Activated CD4-positive, alpha-beta memory T cell treated with anti-CD3 and anti-CD28 coated beads for 36 hours (primary cell): ENCODE measurements at regions not wholly inside any gene's neighbourhood (a gene's known extent, or its start where the extent isn't known, plus 50 kb on each side); places are given as distances from the start of the nearest gene placed in this dataset.

ENCODE experiments used
- CTCF ChIA-PET: fragments of 350-600 bp; sonication (Branson Sonifier 250); formaldehyde crosslinking; loops from one replicate; lab custom pipeline; 2021; ENCODE audit warnings: antibody characterized with exemption, inconsistent platforms; lab: Charles Lee
- POLR2A ChIA-PET: fragments of 350-600 bp; sonication (Branson Sonifier 250); formaldehyde crosslinking; loops from one replicate; lab custom pipeline; 2021; ENCODE audit warnings: antibody characterized with exemption; lab: Charles Lee
- DNase-seq: peaks from one replicate; pipeline ENCODE4 v3.0.0-alpha.2; 2020
- H3K27ac Mint-ChIP-seq: one replicate; pipeline ENCODE4 v1.8.0; 2021; ENCODE audit warnings: mixed read lengths
- H3K27me3 Mint-ChIP-seq: one replicate; pipeline ENCODE4 v1.8.0; 2021; ENCODE audit warnings: mixed read lengths
- H3K36me3 Mint-ChIP-seq: one replicate; pipeline ENCODE4 v1.8.0; 2021; ENCODE audit warnings: mixed read lengths
- H3K4me1 Mint-ChIP-seq: one replicate; pipeline ENCODE4 v1.8.0; 2021; ENCODE audit warnings: low read depth, mixed read lengths
- H3K4me3 Mint-ChIP-seq: one replicate; pipeline ENCODE4 v1.8.0; 2021; ENCODE audit warnings: mild to moderate bottlenecking, mixed read lengths
- H3K9me3 Mint-ChIP-seq: one replicate; pipeline ENCODE4 v1.8.0; 2021; ENCODE audit warnings: mixed read lengths
- intact Hi-C: fragments of 100-400 bp; cut with micrococcal nuclease; formaldehyde crosslinking; loops from one replicate; pipeline ENCODE4 v1.15.1; 2023

GRCh38 chr11:110818032-110818687 is 105.9 kb upstream of the ARHGAP20 start:
- peaks cover 5% of the 10 kb centered on the region for H3K27me3 Mint-ChIP-seq
- intact Hi-C loops: loop anchor here (1.0 kb wide), 1 partner anchor 15 kb away; no protein-coding TSS in a partner anchor
- H3K4me3 Mint-ChIP-seq: no peak overlapping the region
- no peak overlapping the region for H3K27ac Mint-ChIP-seq
- POLR2A ChIA-PET: no interaction called here
- CTCF ChIA-PET: no interaction called here
- peak; percentile 31 for DNase-seq
- H3K9me3 Mint-ChIP-seq: peaks cover 10% of the 10 kb centered on the region
- no peaks in the 10 kb centered on the region for H3K36me3 Mint-ChIP-seq
- peaks cover 7% of the 10 kb centered on the region for H3K4me1 Mint-ChIP-seq

- CTCF ChIA-PET: no interaction called here
These were observed 100.0 kb upstream of the ARHGAP20 start for GRCh38 chr11:110812086-110812733.

GRCh38 chr11:110809417-110810199 is 97.4 kb upstream of the ARHGAP20 start:
- Mint-ChIP-seq H3K36me3 (no peaks in the 10 kb centered on the region), H3K27me3 (no peaks in the 10 kb centered on the region), H3K4me1 (no peaks in the 10 kb centered on the region), H3K9me3 (no peaks in the 10 kb centered on the region), H3K27ac (no peak overlapping the region), H3K4me3 (no peak overlapping the region)
- DNase-seq: no peak
- intact Hi-C loops: no loop called here
- CTCF ChIA-PET: no interaction called here
- POLR2A ChIA-PET: no interaction called here

More at GRCh38 chr11:110812086-110812733, 100.0 kb upstream of the ARHGAP20 start:
- no peak for DNase-seq
- Mint-ChIP-seq H3K27me3 (peaks cover 2% of the 10 kb centered on the region), H3K27ac (no peak overlapping the region), H3K9me3 (peaks cover 10% of the 10 kb centered on the region), H3K4me1 (no peaks in the 10 kb centered on the region), H3K36me3 (no peaks in the 10 kb centered on the region), H3K4me3 (no peak overlapping the region)
- POLR2A ChIA-PET: no interaction called here
- intact Hi-C loops: no loop called here

- intact Hi-C loops: no loop called here
- DNase-seq: no peak
- Mint-ChIP-seq H3K4me3 (no peak overlapping the region), H3K27ac (no peak overlapping the region), H3K9me3 (no peaks in the 10 kb centered on the region), H3K27me3 (no peaks in the 10 kb centered on the region), H3K36me3 (no peaks in the 10 kb centered on the region), H3K4me1 (no peaks in the 10 kb centered on the region)
- CTCF ChIA-PET: no interaction called here
- POLR2A ChIA-PET: no interaction called here
These were observed 96.0 kb upstream of the ARHGAP20 start for GRCh38 chr11:110808248-110808647.

- H3K4me3 Mint-ChIP-seq: no peak overlapping the region
- intact Hi-C loops: no loop called here
- H3K9me3 Mint-ChIP-seq: no peaks in the 10 kb centered on the region
- POLR2A ChIA-PET: no interaction called here
- no peaks in the 10 kb centered on the region for H3K27me3 Mint-ChIP-seq
- H3K36me3 Mint-ChIP-seq: no peaks in the 10 kb centered on the region
- H3K4me1 Mint-ChIP-seq: no peaks in the 10 kb centered on the region
- DNase-seq: no peak
- H3K27ac Mint-ChIP-seq: no peak overlapping the region
- CTCF ChIA-PET: no interaction called here
These were observed 95.6 kb upstream of the ARHGAP20 start for GRCh38 chr11:110807801-110808200.

GRCh38 chr11:110805756-110806155 is 93.5 kb upstream of the ARHGAP20 start:
- Mint-ChIP-seq H3K4me1 (no peaks in the 10 kb centered on the region), H3K9me3 (no peaks in the 10 kb centered on the region), H3K36me3 (no peaks in the 10 kb centered on the region), H3K27me3 (no peaks in the 10 kb centered on the region), H3K4me3 (no peak overlapping the region), H3K27ac (no peak overlapping the region)
- intact Hi-C loops: no loop called here
- CTCF ChIA-PET: no interaction called here
- POLR2A ChIA-PET: no interaction called here
- DNase-seq: no peak

GRCh38 chr11:110802162-110802561 is 89.9 kb upstream of the ARHGAP20 start:
- DNase-seq: no peak
- ChIA-PET POLR2A (no interaction called here), CTCF (no interaction called here)
- no peaks in the 10 kb centered on the region for H3K9me3 Mint-ChIP-seq
- intact Hi-C loops: no loop called here
- no peaks in the 10 kb centered on the region for H3K27me3 Mint-ChIP-seq
- H3K4me3 Mint-ChIP-seq: no peak overlapping the region
- no peaks in the 10 kb centered on the region for H3K4me1 Mint-ChIP-seq
- H3K36me3 Mint-ChIP-seq: no peaks in the 10 kb centered on the region
- H3K27ac Mint-ChIP-seq: no peak overlapping the region

DNA sequence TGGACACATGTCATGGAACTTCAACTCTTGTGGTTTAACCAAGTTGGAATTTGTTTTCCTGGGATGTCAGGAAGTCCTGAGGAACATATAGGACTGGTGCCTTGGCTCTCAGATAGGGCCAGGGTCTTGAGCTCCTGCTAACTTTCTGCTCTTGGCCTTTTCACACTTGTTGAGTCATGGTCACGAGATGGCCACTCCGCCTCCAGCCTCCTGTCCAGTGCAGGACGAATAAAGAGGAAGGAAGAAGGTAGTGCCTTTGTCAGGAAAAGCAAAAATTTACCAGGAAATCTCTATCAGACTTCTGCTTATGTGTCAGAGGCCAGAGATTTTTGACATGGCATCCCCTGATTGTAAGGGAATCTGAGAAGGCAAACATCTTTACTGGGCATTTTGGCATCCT is 89.1 kb upstream of the ARHGAP20 start:
- intact Hi-C loops: no loop called here
- ChIA-PET CTCF (no interaction called here), POLR2A (no interaction called here)
- H3K27me3 Mint-ChIP-seq: no peaks in the 10 kb centered on the region
- no peaks in the 10 kb centered on the region for H3K9me3 Mint-ChIP-seq
- no peak overlapping the region for H3K4me3 Mint-ChIP-seq
- no peak overlapping the region for H3K27ac Mint-ChIP-seq
- DNase-seq: no peak
- no peaks in the 10 kb centered on the region for H3K36me3 Mint-ChIP-seq
- no peaks in the 10 kb centered on the region for H3K4me1 Mint-ChIP-seq

DNA sequence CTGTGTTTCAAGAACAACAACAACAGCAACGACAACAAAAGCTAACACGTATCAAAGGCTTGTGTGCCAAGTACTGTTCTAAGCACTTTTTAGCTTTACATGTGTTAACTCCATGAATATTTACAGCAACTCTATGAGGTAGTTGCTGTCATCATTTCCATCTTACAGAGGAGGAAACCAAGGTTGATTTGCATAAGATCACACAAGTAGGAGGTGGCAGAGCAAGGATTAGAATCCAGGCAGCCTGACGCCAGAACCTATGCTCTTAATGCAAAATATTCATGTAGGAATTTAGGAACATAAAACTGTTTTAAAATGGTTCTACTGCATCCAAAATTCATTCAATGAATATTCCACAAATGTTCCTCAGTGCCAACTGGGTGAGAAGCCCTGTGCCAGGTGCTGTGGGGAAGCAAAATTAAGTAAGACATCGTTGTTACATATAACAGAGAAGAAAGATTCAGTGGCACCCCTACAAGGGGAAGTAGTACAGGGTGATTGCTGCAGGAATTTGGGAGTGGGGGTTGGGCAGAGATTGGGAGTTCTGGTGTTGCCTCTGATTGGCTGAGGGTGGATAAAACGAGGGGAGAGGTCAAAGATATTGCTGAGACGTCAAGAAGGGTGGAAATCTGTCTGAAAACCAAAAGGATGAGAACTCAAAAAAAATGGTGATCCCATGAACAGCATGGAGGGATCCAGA is 86.1 kb upstream of the ARHGAP20 start:
- H3K36me3 Mint-ChIP-seq: no peaks in the 10 kb centered on the region
- no peaks in the 10 kb centered on the region for H3K27me3 Mint-ChIP-seq
- no peak for DNase-seq
- intact Hi-C loops: no loop called here
- H3K4me3 Mint-ChIP-seq: no peak overlapping the region
- H3K9me3 Mint-ChIP-seq: no peaks in the 10 kb centered on the region
- ChIA-PET POLR2A (no interaction called here), CTCF (no interaction called here)
- H3K4me1 Mint-ChIP-seq: no peaks in the 10 kb centered on the region
- no peak overlapping the region for H3K27ac Mint-ChIP-seq

- intact Hi-C loops: no loop called here
- no peak for DNase-seq
- POLR2A ChIA-PET: no interaction called here
- Mint-ChIP-seq H3K27ac (no peak overlapping the region), H3K4me1 (no peaks in the 10 kb centered on the region), H3K36me3 (no peaks in the 10 kb centered on the region), H3K9me3 (no peaks in the 10 kb centered on the region), H3K4me3 (no peak overlapping the region), H3K27me3 (no peaks in the 10 kb centered on the region)
- CTCF ChIA-PET: no interaction called here
These were observed 85.2 kb upstream of the ARHGAP20 start for GRCh38 chr11:110797453-110797852.

- Mint-ChIP-seq H3K4me1 (no peaks in the 10 kb centered on the region), H3K9me3 (no peaks in the 10 kb centered on the region), H3K27ac (no peak overlapping the region), H3K4me3 (no peak overlapping the region), H3K36me3 (no peaks in the 10 kb centered on the region), H3K27me3 (no peaks in the 10 kb centered on the region)
- ChIA-PET POLR2A (no interaction called here), CTCF (no interaction called here)
- intact Hi-C loops: no loop called here
- no peak for DNase-seq
These were observed 82.9 kb upstream of the ARHGAP20 start for GRCh38 chr11:110795112-110795624.

GRCh38 chr11:110793556-110793955 is 81.3 kb upstream of the ARHGAP20 start:
- ChIA-PET POLR2A (no interaction called here), CTCF (no interaction called here)
- Mint-ChIP-seq H3K27ac (no peak overlapping the region), H3K27me3 (no peaks in the 10 kb centered on the region), H3K36me3 (no peaks in the 10 kb centered on the region), H3K4me1 (no peaks in the 10 kb centered on the region), H3K4me3 (no peak overlapping the region), H3K9me3 (no peaks in the 10 kb centered on the region)
- no peak for DNase-seq
- intact Hi-C loops: no loop called here
